IPS-18c (cell line): ENCODE measurements at regions not wholly inside any gene's neighbourhood (a gene's known extent, or its start where the extent isn't known, plus 50 kb on each side); places are given as distances from the start of the nearest gene placed in this dataset.

ENCODE experiments used
- H3K4me3 ChIP-seq: 2 replicates; pipeline ENCODE4 v1.7.0; 2013; ENCODE audit warnings: low read depth, mild to moderate bottlenecking, low read length, moderate library complexity; ENCODE audit not compliant: insufficient read depth
- H3K9me3 ChIP-seq: one replicate; pipeline ENCODE4 v1.6.1; 2013; ENCODE audit warnings: mild to moderate bottlenecking, low read length, moderate library complexity; ENCODE audit not compliant: control insufficient read depth, insufficient read depth

- Histone ChIP-seq H3K4me3 (no peak overlapping the region), H3K9me3 (peaks cover 2% of the 10 kb centered on the region)
These were observed 431.8 kb downstream of the BCOR start for GRCh38 chrX:39665830-39666518.

GRCh38 chrX:39667191-39667590 is 430.6 kb downstream of the BCOR start:
- H3K9me3 ChIP-seq: peaks cover 2% of the 10 kb centered on the region
- H3K4me3 ChIP-seq: no peak overlapping the region

- H3K4me3 ChIP-seq: no peak overlapping the region
These were observed 429.8 kb downstream of the BCOR start for GRCh38 chrX:39667736-39668482.

GRCh38 chrX:39669668-39670067 is 428.1 kb downstream of the BCOR start:
- Histone ChIP-seq H3K9me3 (peaks cover 2% of the 10 kb centered on the region), H3K4me3 (no peak overlapping the region)

More at GRCh38 chrX:39667736-39668482, 429.8 kb downstream of the BCOR start:
- peaks cover 2% of the 10 kb centered on the region for H3K9me3 ChIP-seq

GRCh38 chrX:39670281-39670680 is 427.5 kb downstream of the BCOR start:
- Histone ChIP-seq H3K4me3 (no peak overlapping the region), H3K9me3 (peaks cover 2% of the 10 kb centered on the region)

GRCh38 chrX:39672405-39672804 is 425.4 kb downstream of the BCOR start:
- Histone ChIP-seq H3K9me3 (peaks cover 7% of the 10 kb centered on the region), H3K4me3 (no peak overlapping the region)

- H3K4me3 ChIP-seq: no peak overlapping the region
- H3K9me3 ChIP-seq: peaks cover 4% of the 10 kb centered on the region
These were observed 423.1 kb downstream of the BCOR start for GRCh38 chrX:39674490-39675161.

- no peak overlapping the region for H3K4me3 ChIP-seq
- H3K9me3 ChIP-seq: peaks cover 4% of the 10 kb centered on the region
These were observed 422.6 kb downstream of the BCOR start for GRCh38 chrX:39675162-39675553.

- H3K9me3 ChIP-seq: peaks cover 4% of the 10 kb centered on the region
- H3K4me3 ChIP-seq: no peak overlapping the region
These were observed 422.1 kb downstream of the BCOR start for GRCh38 chrX:39675619-39676018.

GRCh38 chrX:39676434-39676833 is 421.3 kb downstream of the BCOR start:
- Histone ChIP-seq H3K4me3 (no peak overlapping the region), H3K9me3 (peaks cover 4% of the 10 kb centered on the region)

GRCh38 chrX:39677585-39677977 is 420.2 kb downstream of the BCOR start:
- Histone ChIP-seq H3K4me3 (no peak overlapping the region), H3K9me3 (peaks cover 4% of the 10 kb centered on the region)

GRCh38 chrX:39677978-39678791 is 419.6 kb downstream of the BCOR start:
- H3K9me3 ChIP-seq: peaks cover 4% of the 10 kb centered on the region
- H3K4me3 ChIP-seq: no peak overlapping the region

- no peak overlapping the region for H3K4me3 ChIP-seq
- peaks cover 4% of the 10 kb centered on the region for H3K9me3 ChIP-seq
These were observed 418.8 kb downstream of the BCOR start for GRCh38 chrX:39678914-39679313.

- H3K9me3 ChIP-seq: peaks cover 4% of the 10 kb centered on the region
- H3K4me3 ChIP-seq: no peak overlapping the region
These were observed 418.1 kb downstream of the BCOR start for GRCh38 chrX:39679497-39680157.

GRCh38 chrX:39681885-39682284 is 415.9 kb downstream of the BCOR start:
- Histone ChIP-seq H3K4me3 (no peak overlapping the region), H3K9me3 (peaks cover 1% of the 10 kb centered on the region)

- H3K4me3 ChIP-seq: no peak overlapping the region
- no peaks in the 10 kb centered on the region for H3K9me3 ChIP-seq
These were observed 415.0 kb downstream of the BCOR start for GRCh38 chrX:39682778-39683177.

GRCh38 chrX:39688219-39688575 is 409.6 kb downstream of the BCOR start:
- Histone ChIP-seq H3K4me3 (no peak overlapping the region; the same call in 1 of the 2 replicates), H3K9me3 (peaks cover 7% of the 10 kb centered on the region)
